B cell (primary cell): ENCODE measurements at regions not wholly inside any gene's neighbourhood (a gene's known extent, or its start where the extent isn't known, plus 50 kb on each side); places are given as distances from the start of the nearest gene placed in this dataset.
A peak's percentile ranks its signal among the peaks of the same experiment; 100 is the strongest.

Experiments
- ATAC-seq: fragments of 200-7000 bp; cut with Tn5 transposase; one replicate; pipeline ENCODE4 v1.10.0; 2021; ENCODE audit warnings: low read depth, mild to moderate bottlenecking, moderate number of reproducible peaks, moderate library complexity
- CTCF ChIA-PET: fragments of 350-600 bp; sonication (Branson Sonifier 250); formaldehyde crosslinking; loops from one replicate; lab custom pipeline; 2021; ENCODE audit warnings: antibody characterized with exemption, inconsistent platforms; lab: Charles Lee
- POLR2A ChIA-PET: fragments of 350-600 bp; sonication (Branson Sonifier 250); formaldehyde crosslinking; loops from one replicate; lab custom pipeline; 2021; ENCODE audit warnings: antibody characterized with exemption; lab: Charles Lee
- DNase-seq: peaks from one replicate; pipeline ENCODE4 v3.0.0; 2013
- H2AFZ ChIP-seq: 2 replicates; pipeline ENCODE4 v1.6.1; 2012; ENCODE audit warnings: mild to moderate bottlenecking, low read depth, low read length; ENCODE audit not compliant: insufficient read depth, poor library complexity, severe bottlenecking
- H3K27ac ChIP-seq, 2 donors: 1 replicate in 1 of 2; 2 replicates in 1 of 2; pipeline ENCODE4 v1.5.1; 2012 to 2013; ENCODE audit warnings: low read length in 2 of 2, mild to moderate bottlenecking in 2 of 2, moderate library complexity in 1 of 2
- H3K27me3 ChIP-seq, 4 experiments: fragments of 200-600 bp in 1 of 4; sonication (generic) in 1 of 4; replicated peaks in 1 of 4; 1 replicate in 2 of 4; 2 replicates in 2 of 4; pipeline versions ENCODE4 v1.6.1 to v1.7.0; 2013 to 2016; ENCODE audit warnings: low read length in 3 of 4, mild to moderate bottlenecking in 2 of 4, mixed read lengths in 1 of 4, moderate library complexity in 1 of 4; ENCODE audit not compliant: insufficient read depth in 4 of 4, control insufficient read depth in 3 of 4; ENCODE audit errors: control extremely low read depth in 1 of 4
- H3K36me3 ChIP-seq, 2 experiments: replicated peaks in 1 of 2; 1 replicate in 1 of 2; 2 replicates in 1 of 2; pipeline versions ENCODE4 v1.6.1 to v1.7.1; 2013; ENCODE audit warnings: low read length in 1 of 2; ENCODE audit not compliant: insufficient read depth in 2 of 2, control insufficient read depth in 1 of 2; ENCODE audit errors: control extremely low read depth in 1 of 2, extremely low read depth in 1 of 2
- H3K4me1 ChIP-seq, 2 donors: fragments of 200-600 bp in 1 of 2; sonication (generic) in 1 of 2; 1 replicate in 1 of 2; 2 replicates in 1 of 2; pipeline versions ENCODE4 v1.5.1 to v1.6.1; 2013 to 2017; ENCODE audit warnings: low read length in 2 of 2; ENCODE audit not compliant: control insufficient read depth in 2 of 2, insufficient read depth in 2 of 2
- H3K4me2 ChIP-seq: replicated peaks from 2 replicates; pipeline ENCODE3; 2012; ENCODE audit warnings: mild to moderate bottlenecking, low read depth, low read length; ENCODE audit not compliant: poor library complexity, severe bottlenecking
- H3K4me3 ChIP-seq, 5 experiments: fragments of 200-600 bp in 1 of 5; sonication (generic) in 1 of 5; 1 replicate in 3 of 5; 2 replicates in 2 of 5; pipeline versions ENCODE4 v1.5.1 to v1.7.0; 2011 to 2016; ENCODE audit warnings: low read length in 4 of 5, mild to moderate bottlenecking in 4 of 5, low read depth in 2 of 5, control low read depth in 1 of 5, moderate library complexity in 1 of 5; ENCODE audit not compliant: insufficient read depth in 1 of 5; ENCODE audit errors: control extremely low read depth in 1 of 5, extremely low read depth in 1 of 5
- H3K79me2 ChIP-seq: fragments of 200-600 bp; sonication (generic); one replicate; pipeline ENCODE4 v1.6.0; 2016; ENCODE audit warnings: low read length; ENCODE audit not compliant: control insufficient read depth, insufficient read depth
- H3K9ac ChIP-seq: fragments of 200-600 bp; sonication (generic); 2 replicates; pipeline ENCODE4 v1.6.1; 2017; ENCODE audit warnings: mild to moderate bottlenecking, low read length, moderate library complexity
- H3K9me3 ChIP-seq, 3 donors: one replicate each; pipeline versions ENCODE4 v1.6.1 to v1.7.1; 2013; ENCODE audit warnings: low read length in 2 of 3; ENCODE audit not compliant: control insufficient read depth in 2 of 3, insufficient read depth in 1 of 3; ENCODE audit errors: control extremely low read depth in 1 of 3
- H4K20me1 ChIP-seq: 2 replicates; pipeline ENCODE4 v1.6.0; 2012; ENCODE audit warnings: mild to moderate bottlenecking, low read length; ENCODE audit not compliant: insufficient read depth, control insufficient read depth, poor library complexity, severe bottlenecking
- H3K27ac Mint-ChIP-seq: one replicate; pipeline ENCODE4 v1.8.0; 2021; ENCODE audit warnings: mixed read lengths
- H3K27me3 Mint-ChIP-seq: one replicate; pipeline ENCODE4 v1.8.0; 2021; ENCODE audit warnings: mixed read lengths
- H3K4me1 Mint-ChIP-seq: one replicate; pipeline ENCODE4 v1.8.0; 2021; ENCODE audit warnings: mixed read lengths
- H3K4me3 Mint-ChIP-seq: one replicate; pipeline ENCODE4 v1.8.0; 2021; ENCODE audit warnings: mixed read lengths
- H3K9me3 Mint-ChIP-seq: one replicate; pipeline ENCODE4 v1.8.0; 2022; ENCODE audit warnings: mixed read lengths; ENCODE audit not compliant: insufficient read depth
- EZH2 ChIP-seq: IDR thresholded peaks from 2 replicates; pipeline ENCODE4 v1.6.1; 2012; ENCODE audit warnings: borderline replicate concordance, low read depth, mild to moderate bottlenecking, moderate library complexity, low read length; ENCODE audit not compliant: insufficient read depth, poor library complexity, severe bottlenecking
- WGBS: methylation state at CpG from one replicate; pipeline ENCODE4 v1.1.5; 2013; ENCODE audit warnings: missing lambda C conversion rate; ENCODE audit not compliant: insufficient coverage; 5-methylcytosine and 5-hydroxymethylcytosine counted together
- intact Hi-C: fragments of 100-400 bp; cut with micrococcal nuclease; formaldehyde crosslinking; loops from one replicate; pipeline ENCODE4 v1.10.0; 2022
- TF ChIP-seq, protein P1 (sequence below): fragments of 200-600 bp; IDR thresholded peaks from one replicate; pipeline ENCODE4 v1.8.0; 2022; ENCODE audit warnings: antibody characterized with exemption, mild to moderate bottlenecking

GRCh38 chr6:156030053-156030452, 574.4 kb upstream of the NOX3 start:
- Histone ChIP-seq H3K79me2 (no peaks in the 10 kb centered on the region), H2AFZ (no peak overlapping the region), H4K20me1 (no peaks in the 10 kb centered on the region), H3K4me2 (no peak overlapping the region), H3K4me1 (peaks cover 32 to 40% of the 10 kb centered on the region in 2 donors), H3K27me3 (no peaks in the 10 kb centered on the region), H3K9ac (no peak overlapping the region), H3K4me3 (no peak overlapping the region), H3K27ac (no peak overlapping the region), H3K9me3 (peaks cover 2 to 9% (median 7%) of the 10 kb centered on the region in 3 donors), H3K36me3 (no peaks in the 10 kb centered on the region)
- intact Hi-C loops, result no loop called here
- peaks cover 46% of the 10 kb centered on the region for H3K4me1 Mint-ChIP-seq
- H3K4me3 Mint-ChIP-seq, result no peak overlapping the region
- no peaks in the 10 kb centered on the region for H3K27me3 Mint-ChIP-seq
- ATAC-seq, result no peak
- TF ChIP-seq, protein P1, sequence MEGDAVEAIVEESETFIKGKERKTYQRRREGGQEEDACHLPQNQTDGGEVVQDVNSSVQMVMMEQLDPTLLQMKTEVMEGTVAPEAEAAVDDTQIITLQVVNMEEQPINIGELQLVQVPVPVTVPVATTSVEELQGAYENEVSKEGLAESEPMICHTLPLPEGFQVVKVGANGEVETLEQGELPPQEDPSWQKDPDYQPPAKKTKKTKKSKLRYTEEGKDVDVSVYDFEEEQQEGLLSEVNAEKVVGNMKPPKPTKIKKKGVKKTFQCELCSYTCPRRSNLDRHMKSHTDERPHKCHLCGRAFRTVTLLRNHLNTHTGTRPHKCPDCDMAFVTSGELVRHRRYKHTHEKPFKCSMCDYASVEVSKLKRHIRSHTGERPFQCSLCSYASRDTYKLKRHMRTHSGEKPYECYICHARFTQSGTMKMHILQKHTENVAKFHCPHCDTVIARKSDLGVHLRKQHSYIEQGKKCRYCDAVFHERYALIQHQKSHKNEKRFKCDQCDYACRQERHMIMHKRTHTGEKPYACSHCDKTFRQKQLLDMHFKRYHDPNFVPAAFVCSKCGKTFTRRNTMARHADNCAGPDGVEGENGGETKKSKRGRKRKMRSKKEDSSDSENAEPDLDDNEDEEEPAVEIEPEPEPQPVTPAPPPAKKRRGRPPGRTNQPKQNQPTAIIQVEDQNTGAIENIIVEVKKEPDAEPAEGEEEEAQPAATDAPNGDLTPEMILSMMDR, result no peak
- TF ChIP-seq EZH2, result no peak
- no CpG with 5 or more reads among the region's 2 CpGs for WGBS
- POLR2A ChIA-PET, result no interaction called here
- H3K27ac Mint-ChIP-seq, result no peak overlapping the region
- DNase-seq, result no peak
- CTCF ChIA-PET, result no interaction called here
- H3K9me3 Mint-ChIP-seq, result peaks cover 12% of the 10 kb centered on the region

DNA sequence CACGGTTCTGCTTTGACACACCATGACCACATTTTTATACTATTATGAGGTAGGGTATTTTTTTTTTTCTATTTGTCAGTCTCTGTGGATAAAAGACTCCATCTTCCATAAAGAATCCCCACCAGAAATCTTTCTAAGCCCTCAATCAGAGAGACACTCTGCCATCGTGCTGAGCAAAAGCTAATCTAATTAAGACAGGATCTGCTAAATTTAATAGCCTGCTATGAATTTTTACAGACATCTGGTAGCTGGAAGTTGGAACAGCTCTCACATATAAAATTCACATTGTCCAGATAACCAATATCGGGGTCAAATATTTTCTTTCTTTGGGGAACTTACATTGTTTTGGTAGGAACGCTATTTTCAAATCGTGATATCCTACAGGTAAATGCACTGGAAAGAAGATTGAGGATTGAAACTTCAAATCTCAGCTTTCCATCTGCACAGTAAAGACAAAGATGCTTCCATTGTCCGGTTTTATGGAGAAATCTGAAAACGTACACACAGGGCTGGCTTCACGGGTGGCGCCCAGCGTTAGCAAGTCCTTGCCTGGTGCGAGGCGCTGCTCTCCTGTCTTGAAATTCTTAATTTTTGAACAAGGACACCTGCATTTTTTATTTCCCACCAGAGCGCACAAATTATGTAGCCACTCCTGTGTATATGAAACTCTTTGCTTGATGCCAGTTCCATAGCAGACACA, 573.8 kb upstream of the NOX3 start:
- Histone ChIP-seq H3K36me3 (no peaks in the 10 kb centered on the region), H2AFZ (peak overlapping the region; percentile 49), H4K20me1 (no peaks in the 10 kb centered on the region), H3K4me3 (no peak overlapping the region), H3K27me3 (no peaks in the 10 kb centered on the region), H3K9ac (no peak overlapping the region), H3K9me3 (peaks cover 4 to 12% (median 9%) of the 10 kb centered on the region in 3 donors), H3K4me2 (peak overlapping the region; percentile 45), H3K27ac (no peak overlapping the region), H3K4me1 (peaks cover 32 to 40% of the 10 kb centered on the region in 2 donors), H3K79me2 (no peaks in the 10 kb centered on the region)
- Mint-ChIP-seq H3K9me3 (peaks cover 15% of the 10 kb centered on the region), H3K27ac (peak overlapping the region; percentile 86), H3K27me3 (no peaks in the 10 kb centered on the region), H3K4me3 (peak overlapping the region; percentile 50), H3K4me1 (peaks cover 46% of the 10 kb centered on the region)
- ChIA-PET POLR2A (no interaction called here), CTCF (interaction anchor here (0.5 kb wide), 1 partner anchor 78 kb away, joined by 3 read pairs; no protein-coding TSS in a partner anchor)
- intact Hi-C loops, result no loop called here
- DNase-seq, result no peak
- WGBS, result 98% methylated on average over 9 of the region's 13 CpGs
- no peak for ATAC-seq
- TF ChIP-seq, protein P1, result no peak
- TF ChIP-seq EZH2, result no peak
